BE2C (cell line): ENCODE measurements at regions not wholly inside any gene's neighbourhood (a gene's known extent, or its start where the extent isn't known, plus 50 kb on each side); places are given as distances from the start of the nearest gene placed in this dataset.

Source experiments
- DNase-seq: peaks from one replicate; pipeline ENCODE4 v3.0.0-alpha.2; 2020
- H3K27me3 ChIP-seq: fragments of 250-450 bp; sonication (Bioruptor Pico); 2 replicates; pipeline ENCODE4 v1.5.1; 2020; ENCODE audit warnings: mild to moderate bottlenecking
- H3K36me3 ChIP-seq: fragments of 250-450 bp; sonication (Bioruptor Pico); 2 replicates; pipeline ENCODE4 v1.5.1; 2020; ENCODE audit warnings: mild to moderate bottlenecking
- H3K4me1 ChIP-seq: fragments of 250-450 bp; sonication (Bioruptor Pico); 2 replicates; pipeline ENCODE4 v1.5.1; 2020
- H3K4me3 ChIP-seq: 2 replicates; pipeline ENCODE4 v1.5.1; 2011; ENCODE audit warnings: low read depth, low read length
- H3K9me3 ChIP-seq: fragments of 250-450 bp; sonication (Bioruptor Pico); 2 replicates; pipeline ENCODE4 v1.5.1; 2020
- CTCF ChIP-seq: IDR thresholded peaks from 2 replicates; pipeline ENCODE4 v1.5.1; 2012; ENCODE audit warnings: mild to moderate bottlenecking, low read depth, low read length

- H3K4me3 ChIP-seq, result no peak overlapping the region
- DNase-seq, result no peak
- H3K4me1 ChIP-seq, result no peaks in the 10 kb centered on the region
- TF ChIP-seq CTCF, result no peak
- no peaks in the 10 kb centered on the region for H3K36me3 ChIP-seq
- H3K9me3 ChIP-seq, result no peaks in the 10 kb centered on the region
- no peaks in the 10 kb centered on the region for H3K27me3 ChIP-seq
Observed at GRCh38 chr22:34743110-34743751, 322.7 kb upstream of the ISX start.

GRCh38 chr22:34760276-34761008, 305.5 kb upstream of the ISX start:
- H3K27me3 ChIP-seq, result no peaks in the 10 kb centered on the region
- H3K9me3 ChIP-seq, result no peaks in the 10 kb centered on the region; the same call in 1 of the 2 replicates
- H3K4me1 ChIP-seq, result no peaks in the 10 kb centered on the region
- DNase-seq, result no peak
- no peak for TF ChIP-seq CTCF
- H3K36me3 ChIP-seq, result no peaks in the 10 kb centered on the region
- no peak overlapping the region for H3K4me3 ChIP-seq

GRCh38 chr22:34761111-34761510, 304.8 kb upstream of the ISX start:
- no peak overlapping the region for H3K4me3 ChIP-seq
- DNase-seq, result no peak
- no peaks in the 10 kb centered on the region for H3K27me3 ChIP-seq
- no peaks in the 10 kb centered on the region for H3K36me3 ChIP-seq
- TF ChIP-seq CTCF, result no peak
- H3K9me3 ChIP-seq, result no peaks in the 10 kb centered on the region
- H3K4me1 ChIP-seq, result no peaks in the 10 kb centered on the region

- Histone ChIP-seq H3K9me3 (no peaks in the 10 kb centered on the region), H3K4me1 (no peaks in the 10 kb centered on the region), H3K4me3 (no peak overlapping the region), H3K36me3 (no peaks in the 10 kb centered on the region), H3K27me3 (no peaks in the 10 kb centered on the region)
- no peak for DNase-seq
- no peak for TF ChIP-seq CTCF
Observed at GRCh38 chr22:34763496-34763895, 302.5 kb upstream of the ISX start.

GRCh38 chr22:34765115-34765514, 300.8 kb upstream of the ISX start:
- H3K27me3 ChIP-seq, result no peaks in the 10 kb centered on the region

More at GRCh38 chr22:34765115-34765514, 300.8 kb upstream of the ISX start:
- Histone ChIP-seq H3K4me3 (no peak overlapping the region), H3K9me3 (no peaks in the 10 kb centered on the region), H3K36me3 (no peaks in the 10 kb centered on the region), H3K4me1 (no peaks in the 10 kb centered on the region)
- TF ChIP-seq CTCF, result no peak
- no peak for DNase-seq
